ENCODE measurements at regions not wholly inside any gene's neighbourhood (a gene's known extent, or its start where the extent isn't known, plus 50 kb on each side); places are given as distances from the start of the nearest gene placed in this dataset.

GRCh38 chr22:47434336-47435203 is 672.1 kb downstream of the TBC1D22A start:
- in situ Hi-C loops (cut with HindIII; ENCODE audit: low sequenced_read_pairs) = no loop called here
- no peak overlapping the region for H3K4me3 ChIP-seq (ENCODE audit: low read depth, low read length)
- DNase-seq (ENCODE audit: low read depth) = no peak
- TF ChIP-seq CTCF (IDR thresholded peaks at IDR 0.05; ENCODE audit: low read depth, low read length, missing control alignments) = no peak

GRCh38 chr22:47433627-47434026 is 671.2 kb downstream of the TBC1D22A start:
- no peak for TF ChIP-seq CTCF (IDR thresholded peaks at IDR 0.05; ENCODE audit: low read depth, low read length, missing control alignments)
- no peak overlapping the region for H3K4me3 ChIP-seq (ENCODE audit: low read depth, low read length)
- in situ Hi-C loops (cut with HindIII; ENCODE audit: low sequenced_read_pairs) = no loop called here
- DNase-seq (ENCODE audit: low read depth) = no peak

- H3K4me3 ChIP-seq (ENCODE audit: low read depth, low read length) = no peak overlapping the region
- TF ChIP-seq CTCF (IDR thresholded peaks at IDR 0.05; ENCODE audit: low read depth, low read length, missing control alignments) = no peak
- DNase-seq (ENCODE audit: low read depth) = no peak
- in situ Hi-C loops (cut with HindIII; ENCODE audit: low sequenced_read_pairs) = no loop called here
Observed at GRCh38 chr22:47432683-47433082, 670.2 kb downstream of the TBC1D22A start.

DNA sequence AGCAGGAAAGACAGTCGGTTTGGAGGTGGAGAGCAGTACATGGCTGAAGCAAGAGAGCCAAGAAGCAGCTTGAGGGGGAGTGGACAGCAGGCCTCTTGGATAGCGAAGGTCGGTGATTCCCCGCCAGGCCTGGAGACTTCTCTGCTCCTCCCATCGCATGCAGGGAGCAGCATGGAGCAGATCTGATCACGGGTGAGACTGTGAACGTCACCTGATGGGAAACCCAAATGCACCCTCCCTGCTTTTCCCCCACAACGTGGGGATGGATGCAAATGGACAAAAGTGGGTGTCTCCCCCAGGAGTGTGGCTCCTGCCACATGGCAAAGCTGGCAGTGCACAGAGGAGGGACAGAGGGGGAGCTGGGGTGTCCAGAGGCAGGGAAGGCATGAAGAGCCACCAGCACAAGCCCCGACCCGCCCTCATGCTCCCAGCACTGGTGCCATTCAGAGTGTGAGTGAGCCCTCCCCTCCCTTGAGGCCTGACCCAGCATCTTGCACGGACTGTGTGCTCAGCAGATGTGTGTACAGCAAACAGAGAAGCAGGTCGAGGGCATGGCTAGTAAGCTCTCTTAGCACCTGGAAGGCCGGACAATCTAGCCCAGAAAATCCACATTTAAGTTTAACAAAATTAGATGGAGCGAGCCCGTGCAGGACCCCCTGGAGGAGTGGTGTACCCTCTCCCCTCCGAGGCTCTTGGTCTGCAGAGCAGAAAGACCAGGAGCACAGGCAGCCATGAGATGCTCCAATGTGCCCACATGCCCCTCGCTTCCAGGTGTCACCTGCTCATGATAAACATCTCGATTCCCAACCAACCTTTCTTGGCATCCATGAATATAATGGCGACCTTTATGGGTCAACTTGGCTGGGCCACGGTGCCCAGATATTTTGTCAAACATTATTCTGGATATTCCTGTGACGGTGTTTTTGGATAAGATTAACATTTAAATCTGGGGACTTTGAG is 661.7 kb downstream of the TBC1D22A start:
- DNase-seq (ENCODE audit: low read depth) = no peak
- in situ Hi-C loops (cut with HindIII; ENCODE audit: low sequenced_read_pairs) = no loop called here
- H3K4me3 ChIP-seq (ENCODE audit: low read depth, low read length) = no peak overlapping the region
- TF ChIP-seq CTCF (IDR thresholded peaks at IDR 0.05; ENCODE audit: low read depth, low read length, missing control alignments) = no peak

DNA sequence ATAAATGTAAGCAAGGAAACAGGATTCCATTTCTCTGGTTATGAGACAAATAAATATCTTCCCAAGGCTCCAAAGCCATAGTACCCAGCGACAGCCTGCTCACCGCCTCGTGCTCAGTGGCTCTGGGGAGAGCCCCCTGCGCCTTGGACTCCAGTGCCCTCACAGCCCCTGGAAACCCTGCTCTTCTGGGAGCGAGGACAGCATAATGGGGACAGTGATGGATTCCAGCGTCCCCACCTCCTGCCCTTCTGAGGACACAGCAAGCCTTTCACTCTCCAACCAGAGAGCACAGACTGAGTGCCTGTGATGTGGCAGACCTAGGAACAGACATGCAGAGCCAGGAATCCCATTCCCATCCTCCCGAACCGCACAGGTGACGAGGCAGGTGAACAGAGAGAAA is 660.8 kb downstream of the TBC1D22A start:
- H3K4me3 ChIP-seq (ENCODE audit: low read depth, low read length) = no peak overlapping the region
- TF ChIP-seq CTCF (IDR thresholded peaks at IDR 0.05; ENCODE audit: low read depth, low read length, missing control alignments) = no peak
- DNase-seq (ENCODE audit: low read depth) = no peak
- in situ Hi-C loops (cut with HindIII; ENCODE audit: low sequenced_read_pairs) = no loop called here

- no peak overlapping the region for H3K4me3 ChIP-seq (ENCODE audit: low read depth, low read length)
- in situ Hi-C loops (cut with HindIII; ENCODE audit: low sequenced_read_pairs) = no loop called here
- DNase-seq (ENCODE audit: low read depth) = no peak
- no peak for TF ChIP-seq CTCF (IDR thresholded peaks at IDR 0.05; ENCODE audit: low read depth, low read length, missing control alignments)
Observed at GRCh38 chr22:47422736-47423135, 660.3 kb downstream of the TBC1D22A start.
